CD4-positive, alpha-beta T cell treated with Interleukin-17A for 4 hours (primary cell): ENCODE measurements at regions not wholly inside any gene's neighbourhood (a gene's known extent, or its start where the extent isn't known, plus 50 kb on each side); places are given as distances from the start of the nearest gene placed in this dataset.
"Not testable (repeated sequence)": the region's sequence is repeated elsewhere in the genome, so short reads cannot be mapped to it uniquely, and the experiment has no call there.

Experiments used
- DNase-seq: peaks from one replicate; pipeline ENCODE4 v3.0.0-alpha.2; 2020; ENCODE audit warnings: mixed read lengths

DNA sequence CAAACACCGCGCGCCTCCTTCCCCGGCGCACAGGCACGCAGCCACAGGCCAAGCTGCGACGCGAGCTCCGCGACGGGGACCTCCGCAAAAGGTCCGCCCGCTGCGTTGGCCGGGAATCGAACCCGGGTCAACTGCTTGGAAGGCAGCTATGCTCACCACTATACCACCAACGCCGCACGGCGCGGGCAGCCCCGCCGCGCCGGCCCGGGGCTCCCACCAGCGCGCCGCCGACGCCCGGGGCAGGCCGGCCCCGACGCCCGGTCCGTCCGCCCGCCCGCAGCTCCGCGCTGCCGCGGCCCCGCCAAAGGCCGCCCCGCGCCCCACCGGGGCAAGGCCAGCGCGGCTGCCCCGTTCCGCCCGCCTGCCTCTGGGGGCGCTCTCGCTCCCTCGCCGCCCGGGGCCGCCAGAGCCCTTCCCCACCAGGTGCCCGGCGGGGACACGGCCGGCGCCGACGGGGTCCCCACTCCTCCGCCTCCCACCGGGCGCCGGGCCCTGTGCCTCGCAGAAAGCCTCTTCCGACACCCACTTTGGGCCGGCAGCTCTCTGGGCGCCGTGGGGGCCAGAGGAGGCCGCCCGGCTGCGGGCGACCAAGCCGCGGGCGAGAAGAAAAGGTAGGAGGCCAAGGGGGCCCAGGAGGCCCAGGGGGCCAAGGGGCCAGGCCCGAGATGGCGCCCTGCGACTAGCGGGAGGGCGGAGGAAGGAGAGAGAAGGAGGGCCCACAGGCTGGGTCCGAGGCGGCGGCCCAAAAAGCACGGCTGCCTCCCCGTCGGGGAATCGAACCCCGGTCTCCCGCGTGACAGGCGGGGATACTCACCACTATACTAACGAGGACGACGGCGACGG is 50.2 kb upstream of the FCGR2A start:
- not testable (repeated sequence) for DNase-seq

DNA sequence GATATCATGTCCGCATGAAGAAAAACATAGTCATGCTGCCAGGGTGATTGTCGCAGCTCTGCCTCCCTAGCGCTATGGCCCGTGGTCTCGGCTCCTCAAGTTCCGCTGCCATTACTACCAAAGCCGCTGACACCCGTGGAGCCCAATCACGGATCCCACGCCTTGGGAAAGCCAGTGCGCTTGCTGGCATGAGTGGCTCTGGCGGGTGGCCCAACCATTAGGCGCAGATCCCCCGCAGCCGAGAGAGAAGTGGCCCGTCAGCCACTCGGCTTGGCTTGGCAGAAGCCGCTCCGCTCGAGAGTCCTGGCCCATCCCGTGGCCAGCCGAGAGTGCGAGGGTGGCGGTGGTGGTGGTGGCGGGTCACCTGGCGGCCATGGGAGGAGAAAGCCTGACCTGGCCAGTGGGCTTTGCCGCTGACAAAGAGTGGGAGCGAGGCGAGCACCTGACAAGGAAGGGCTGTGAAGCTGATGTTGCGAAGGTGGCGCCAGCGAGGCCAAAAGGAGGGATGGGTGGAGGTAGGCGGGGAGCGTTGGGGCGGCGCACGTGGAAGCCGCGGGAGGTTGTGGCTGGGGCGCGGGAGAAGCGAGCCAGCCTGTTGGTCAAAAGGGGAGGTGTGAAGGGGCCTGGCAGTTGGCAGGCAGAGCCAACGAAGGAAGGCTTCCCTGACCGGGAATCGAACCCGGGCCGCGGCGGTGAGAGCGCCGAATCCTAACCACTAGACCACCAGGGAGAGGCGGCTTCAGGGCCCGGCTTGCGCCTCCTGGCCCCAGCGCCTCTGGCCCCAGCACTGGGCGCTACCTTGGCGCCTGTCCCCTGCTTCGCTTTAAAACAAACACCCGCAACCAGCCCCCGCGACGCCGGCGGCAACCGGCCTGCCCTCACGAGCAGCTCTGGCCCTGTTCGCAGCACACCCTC is 51.0 kb upstream of the FCGR2A start:
- DNase-seq = not testable (repeated sequence)

DNA sequence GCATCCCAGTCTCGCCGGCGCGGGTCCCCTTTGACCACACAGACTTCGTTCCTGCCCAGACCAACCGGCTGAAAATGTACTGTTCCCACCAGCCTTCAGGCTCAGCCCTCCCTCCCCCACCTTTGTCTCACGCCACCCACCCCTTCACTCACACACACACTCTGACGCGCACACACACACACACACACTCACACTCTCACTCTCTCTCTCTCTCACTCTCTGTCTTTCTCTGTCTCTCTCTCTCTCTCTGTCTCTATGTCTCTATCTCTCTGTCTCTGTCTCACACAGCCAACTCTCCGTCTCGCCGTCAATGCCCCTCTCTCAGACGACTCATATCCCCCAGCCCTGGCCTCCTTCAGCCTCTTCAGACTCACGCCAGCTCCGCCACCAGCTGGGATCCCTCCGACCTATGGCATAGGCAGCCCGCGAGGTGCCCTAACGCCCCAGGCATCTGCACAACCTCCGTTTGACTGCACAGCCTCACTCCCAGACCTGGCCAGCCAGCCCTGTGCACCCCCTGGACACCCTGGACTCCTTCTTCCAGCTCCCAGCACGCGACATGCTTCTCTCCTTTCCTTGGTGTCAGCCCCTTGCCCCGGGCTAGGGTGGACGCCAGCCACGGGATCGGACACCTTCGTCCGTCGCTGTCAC is 53.4 kb upstream of the FCGR2A start:
- not testable (repeated sequence) for DNase-seq

DNA sequence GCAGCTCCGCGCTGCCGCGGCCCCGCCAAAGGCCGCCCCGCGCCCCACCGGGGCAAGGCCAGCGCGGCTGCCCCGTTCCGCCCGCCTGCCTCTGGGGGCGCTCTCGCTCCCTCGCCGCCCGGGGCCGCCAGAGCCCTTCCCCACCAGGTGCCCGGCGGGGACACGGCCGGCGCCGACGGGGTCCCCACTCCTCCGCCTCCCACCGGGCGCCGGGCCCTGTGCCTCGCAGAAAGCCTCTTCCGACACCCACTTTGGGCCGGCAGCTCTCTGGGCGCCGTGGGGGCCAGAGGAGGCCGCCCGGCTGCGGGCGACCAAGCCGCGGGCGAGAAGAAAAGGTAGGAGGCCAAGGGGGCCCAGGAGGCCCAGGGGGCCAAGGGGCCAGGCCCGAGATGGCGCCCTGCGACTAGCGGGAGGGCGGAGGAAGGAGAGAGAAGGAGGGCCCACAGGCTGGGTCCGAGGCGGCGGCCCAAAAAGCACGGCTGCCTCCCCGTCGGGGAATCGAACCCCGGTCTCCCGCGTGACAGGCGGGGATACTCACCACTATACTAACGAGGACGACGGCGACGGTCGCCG is 57.4 kb upstream of the FCGR2A start:
- not testable (repeated sequence) for DNase-seq

DNA sequence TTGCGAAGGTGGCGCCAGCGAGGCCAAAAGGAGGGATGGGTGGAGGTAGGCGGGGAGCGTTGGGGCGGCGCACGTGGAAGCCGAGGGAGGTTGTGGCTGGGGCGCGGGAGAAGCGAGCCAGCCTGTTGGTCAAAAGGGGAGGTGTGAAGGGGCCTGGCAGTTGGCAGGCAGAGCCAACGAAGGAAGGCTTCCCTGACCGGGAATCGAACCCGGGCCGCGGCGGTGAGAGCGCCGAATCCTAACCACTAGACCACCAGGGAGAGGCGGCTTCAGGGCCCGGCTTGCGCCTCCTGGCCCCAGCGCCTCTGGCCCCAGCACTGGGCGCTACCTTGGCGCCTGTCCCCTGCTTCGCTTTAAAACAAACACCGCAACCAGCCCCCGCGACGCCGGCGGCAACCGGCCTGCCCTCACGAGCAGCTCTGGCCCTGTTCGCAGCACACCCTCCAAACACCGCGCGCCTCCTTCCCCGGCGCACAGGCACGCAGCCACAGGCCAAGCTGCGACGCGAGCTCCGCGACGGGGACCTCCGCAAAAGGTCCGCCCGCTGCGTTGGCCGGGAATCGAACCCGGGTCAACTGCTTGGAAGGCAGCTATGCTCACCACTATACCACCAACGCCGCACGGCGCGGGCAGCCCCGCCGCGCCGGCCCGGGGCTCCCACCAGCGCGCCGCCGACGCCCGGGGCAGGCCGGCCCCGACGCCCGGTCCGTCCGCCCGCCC is 58.1 kb upstream of the FCGR2A start:
- not testable (repeated sequence) for DNase-seq

DNA sequence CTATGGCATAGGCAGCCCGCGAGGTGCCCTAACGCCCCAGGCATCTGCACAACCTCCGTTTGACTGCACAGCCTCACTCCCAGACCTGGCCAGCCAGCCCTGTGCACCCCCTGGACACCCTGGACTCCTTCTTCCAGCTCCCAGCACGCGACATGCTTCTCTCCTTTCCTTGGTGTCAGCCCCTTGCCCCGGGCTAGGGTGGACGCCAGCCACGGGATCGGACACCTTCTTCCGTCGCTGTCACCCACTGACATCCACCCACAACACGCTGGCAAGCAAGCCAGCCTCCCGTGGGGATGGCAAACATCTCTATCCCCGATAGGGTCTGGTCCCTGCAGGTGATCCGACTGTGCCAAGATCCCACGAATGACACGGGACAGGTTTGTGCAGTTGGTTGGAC is 60.5 kb upstream of the FCGR2A start:
- DNase-seq = not testable (repeated sequence)

DNA sequence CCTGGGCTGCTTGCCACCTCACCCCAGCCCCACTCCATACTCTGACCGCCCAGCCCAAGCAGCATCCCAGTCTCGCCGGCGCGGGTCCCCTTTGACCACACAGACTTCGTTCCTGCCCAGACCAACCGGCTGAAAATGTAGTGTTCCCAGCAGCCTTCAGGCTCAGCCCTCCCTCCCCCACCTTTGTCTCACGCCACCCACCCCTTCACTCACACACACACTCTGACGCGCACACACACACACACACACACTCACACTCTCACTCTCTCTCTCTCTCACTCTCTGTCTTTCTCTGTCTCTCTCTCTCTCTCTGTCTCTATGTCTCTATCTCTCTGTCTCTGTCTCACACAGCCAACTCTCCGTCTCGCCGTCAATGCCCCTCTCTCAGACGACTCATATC is 61.0 kb upstream of the FCGR2A start:
- DNase-seq = not testable (repeated sequence)

DNA sequence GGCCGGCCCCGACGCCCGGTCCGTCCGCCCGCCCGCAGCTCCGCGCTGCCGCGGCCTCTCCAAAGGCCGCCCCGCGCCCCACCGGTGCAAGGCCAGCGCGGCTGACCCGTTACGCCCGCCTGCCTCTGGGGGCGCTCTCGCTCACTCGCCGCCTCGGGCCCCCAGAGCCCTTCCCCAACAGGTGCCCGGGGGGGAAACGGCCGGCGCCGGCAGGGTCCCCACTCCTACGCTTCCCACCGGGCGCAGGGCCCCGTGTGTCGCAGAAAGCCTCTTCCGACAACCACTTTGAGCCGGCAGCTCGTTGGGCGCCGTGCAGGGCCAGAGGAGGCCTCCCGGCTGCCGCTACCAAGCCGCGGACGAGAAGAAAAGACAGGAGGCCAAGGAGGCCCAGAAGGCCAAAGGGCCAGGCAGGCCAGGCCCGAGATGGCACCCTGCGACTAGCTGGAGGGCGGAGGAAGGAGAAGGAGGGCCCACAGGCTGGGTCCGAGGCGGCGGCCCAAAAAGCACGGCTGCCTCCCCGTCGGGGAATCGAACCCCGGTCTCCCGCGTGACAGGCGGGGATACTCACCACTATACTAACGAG is 64.9 kb upstream of the FCGR2A start:
- DNase-seq = peak; percentile 67

DNA sequence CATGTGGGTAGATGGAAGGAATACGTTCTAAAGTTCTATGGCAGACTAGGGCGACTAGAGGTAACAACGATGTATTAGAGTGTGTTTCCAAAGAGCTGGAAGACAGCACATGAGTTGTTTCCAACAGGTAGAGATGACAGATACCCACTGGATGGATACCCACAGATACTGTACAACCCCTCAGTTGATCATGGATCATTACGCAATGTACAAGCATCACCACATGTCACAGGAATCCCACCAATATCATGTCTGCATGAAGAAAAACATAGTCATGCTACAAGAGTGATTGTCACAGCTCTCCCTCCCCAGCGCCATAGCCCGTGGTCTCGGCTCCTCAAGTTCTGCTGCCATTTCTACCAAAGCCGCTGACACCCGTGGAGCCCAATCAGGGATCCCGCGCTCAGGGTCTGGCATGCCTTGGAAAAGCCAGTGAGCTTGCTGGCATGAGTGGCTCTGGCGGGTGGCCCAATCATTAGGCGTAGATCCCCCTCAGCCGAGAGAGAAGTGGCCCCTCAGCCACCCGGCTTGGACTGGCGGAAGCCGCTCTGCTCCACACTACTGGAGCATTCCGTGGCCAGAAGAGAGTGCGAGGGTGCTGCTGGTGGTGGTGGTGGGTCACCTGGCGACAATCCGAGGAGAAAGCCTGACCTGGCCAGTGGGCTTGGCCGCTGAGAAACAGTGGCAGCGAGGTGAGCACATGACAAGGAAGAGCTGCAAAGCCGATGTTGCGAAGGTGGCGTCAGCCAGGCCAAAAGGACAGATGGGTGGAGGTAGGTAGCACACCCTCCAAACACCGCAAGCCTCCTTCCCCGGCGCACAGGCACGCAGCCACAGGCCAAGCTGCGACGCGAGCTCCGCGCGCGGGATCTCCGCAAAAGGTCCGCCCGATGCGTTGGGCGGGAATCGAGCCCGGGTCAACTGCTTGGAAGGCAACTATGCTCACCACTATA is 65.7 kb upstream of the FCGR2A start:
- DNase-seq = peak; percentile 7

DNA sequence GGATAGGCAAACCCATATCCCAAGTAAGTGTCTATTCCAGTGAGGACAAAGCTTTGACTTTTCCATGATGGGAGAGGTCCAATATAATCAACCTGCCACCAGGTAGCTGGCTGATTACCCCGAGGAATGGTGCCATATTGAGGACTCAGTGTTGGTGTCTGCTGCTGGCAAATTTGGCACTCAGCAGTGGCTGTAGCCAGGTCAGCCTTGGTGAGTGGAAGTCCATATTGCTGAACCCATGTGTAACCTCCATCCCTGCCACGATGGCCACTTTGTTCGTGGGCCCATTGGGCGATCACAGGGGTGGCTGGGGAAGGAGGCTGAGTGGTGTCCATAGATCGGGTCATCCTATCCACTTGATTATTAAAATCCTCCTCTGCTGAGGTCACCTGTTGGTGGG is 65.5 kb upstream of the CFAP126 start:
- DNase-seq = not testable (repeated sequence)

DNA sequence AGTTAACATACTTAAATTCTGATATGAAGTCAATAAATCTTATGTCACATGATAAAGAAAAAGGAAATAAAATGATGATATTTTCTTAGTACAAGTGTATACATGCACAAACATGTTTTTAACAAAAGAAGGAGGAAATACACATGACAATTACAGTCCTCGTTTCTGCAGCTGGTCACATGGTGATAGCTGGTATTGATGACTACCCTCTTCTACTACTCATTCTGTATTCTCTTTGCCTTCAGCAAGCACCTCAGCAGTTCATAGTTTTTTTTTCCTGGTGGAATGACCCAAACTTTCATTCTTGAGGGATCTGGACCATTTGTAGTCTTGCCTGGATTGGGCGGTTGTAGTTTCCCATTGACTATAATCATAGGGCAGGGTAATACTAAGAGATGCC is 64.4 kb upstream of the CFAP126 start:
- no peak for DNase-seq

DNA sequence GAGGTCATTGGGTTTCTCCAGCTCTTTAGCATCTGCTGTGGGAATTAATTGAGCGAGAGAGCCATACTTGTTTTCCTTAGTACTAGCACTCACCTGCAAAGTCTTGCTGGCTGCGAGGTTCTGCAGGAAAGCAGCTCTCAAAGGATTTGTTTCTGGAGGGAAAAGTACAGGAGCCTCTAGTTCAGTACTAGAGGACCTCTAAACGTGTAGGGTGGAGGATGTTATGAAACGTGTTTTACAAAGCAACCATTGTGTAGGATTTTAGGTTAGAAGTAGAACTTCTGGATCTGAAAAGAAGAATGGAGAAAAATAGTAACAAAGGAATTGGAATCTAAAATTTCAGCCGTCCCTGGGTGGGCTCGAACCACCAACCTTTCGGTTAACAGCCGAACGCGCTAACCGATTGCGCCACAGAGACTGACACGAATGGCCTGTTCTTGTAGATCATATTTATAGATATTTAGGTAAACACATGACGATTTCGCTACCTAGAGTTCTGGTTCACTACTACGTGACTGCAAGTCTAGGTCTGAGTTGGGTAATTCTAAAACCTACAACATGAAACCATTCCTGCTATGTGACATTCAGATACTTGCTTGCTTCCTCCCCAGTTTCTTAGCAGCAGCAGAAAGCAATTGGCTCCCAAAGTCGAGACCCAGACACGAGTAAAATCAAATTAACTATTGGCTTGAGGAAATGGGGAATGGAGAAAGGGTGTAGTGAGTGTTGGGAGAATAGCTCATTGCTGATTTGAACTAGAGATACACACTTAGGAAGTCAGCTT is 60.2 kb upstream of the CFAP126 start:
- DNase-seq = peak; percentile 19

DNA sequence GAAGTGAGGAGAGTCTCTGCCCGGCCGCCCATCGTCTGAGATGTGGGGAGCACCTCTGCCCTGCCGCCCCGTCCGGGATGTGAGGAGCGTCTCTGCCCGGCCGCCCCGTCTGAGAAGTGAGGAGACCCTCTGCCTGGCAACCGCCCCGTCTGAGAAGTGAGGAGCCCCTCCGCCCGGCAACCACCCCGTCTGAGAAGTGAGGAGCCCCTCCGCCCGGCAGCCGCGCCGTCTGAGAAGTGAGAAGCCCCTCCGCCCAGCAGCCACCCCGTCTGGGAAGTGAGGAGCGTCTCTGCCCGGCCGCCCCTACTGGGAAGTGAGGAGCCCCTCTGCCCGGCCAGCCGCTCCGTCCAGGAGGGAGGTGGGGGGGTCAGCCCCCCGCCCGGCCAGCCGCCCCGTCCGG is 55.2 kb upstream of the CFAP126 start:
- DNase-seq = not testable (repeated sequence)

DNA sequence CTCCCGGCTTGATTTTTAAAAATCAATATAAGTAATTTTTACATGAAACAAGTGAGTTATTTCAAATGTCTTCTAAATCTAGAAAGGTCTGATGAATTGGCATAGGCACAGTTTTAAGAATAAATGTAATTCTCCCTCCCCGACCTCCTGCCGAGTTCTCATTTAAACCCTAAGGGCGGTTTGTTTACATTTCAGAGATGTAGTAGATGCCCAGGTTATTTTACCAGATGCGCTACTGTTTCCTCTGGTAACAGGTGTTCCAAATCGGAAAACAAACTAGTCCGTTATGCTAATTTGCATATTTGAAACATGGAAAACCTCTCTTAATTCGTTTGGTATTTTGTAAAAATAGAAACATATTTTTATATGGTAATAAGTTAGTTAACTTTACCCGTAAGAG is 53.8 kb upstream of the CFAP126 start:
- no peak for DNase-seq

DNA sequence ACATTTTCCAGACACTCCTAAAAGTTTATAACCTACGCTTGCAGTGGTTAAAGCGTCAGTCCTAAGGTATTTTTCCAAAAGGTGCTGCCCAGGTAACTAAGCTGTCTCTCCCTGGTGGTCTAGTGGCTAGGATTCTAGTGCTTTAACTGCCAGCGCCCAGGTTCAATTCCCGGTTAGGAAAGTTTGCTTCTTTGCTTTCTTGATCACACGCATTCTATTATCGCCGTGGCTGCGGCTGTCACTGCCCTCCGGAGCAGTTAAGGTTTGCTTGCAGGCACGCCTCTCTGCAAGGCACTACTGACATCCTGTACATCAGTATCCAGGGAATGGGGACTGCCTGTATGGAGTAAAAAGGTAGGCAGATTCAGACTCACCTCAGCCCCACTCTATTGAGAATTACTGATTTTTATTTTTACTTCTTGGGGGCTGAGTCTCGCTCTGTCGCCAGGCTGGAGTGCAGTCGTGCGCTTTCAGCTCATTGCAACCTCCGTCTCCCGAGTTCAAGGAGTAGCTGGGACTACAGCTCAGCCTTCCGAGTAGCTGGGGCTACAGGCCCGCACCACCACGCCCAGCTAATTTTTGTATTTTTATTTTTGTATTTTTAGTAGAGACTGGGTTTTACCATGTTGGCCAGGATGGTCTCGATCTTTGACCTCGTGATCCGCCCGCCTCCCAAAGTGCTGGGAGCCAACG is 53.2 kb upstream of the CFAP126 start:
- DNase-seq = no peak

DNA sequence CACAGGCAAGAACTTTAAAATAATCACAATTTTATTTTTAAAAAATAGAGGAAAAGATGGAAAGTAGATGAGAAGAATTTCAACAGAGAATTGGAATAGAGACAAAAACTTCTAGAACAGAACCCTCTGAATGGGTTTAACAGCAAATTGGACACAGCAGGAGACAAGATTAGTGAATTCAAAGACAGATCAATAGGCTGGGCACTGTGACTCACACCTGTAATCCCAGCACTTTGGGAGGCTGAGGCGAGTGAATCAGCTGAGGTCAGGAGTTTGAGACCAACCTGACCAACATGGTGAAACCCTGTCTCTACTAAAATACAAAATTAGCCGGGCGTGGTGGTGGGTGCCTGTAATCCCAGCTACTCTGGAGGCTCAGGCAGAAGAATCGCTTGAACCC is 49.9 kb upstream of the CFAP126 start:
- DNase-seq = not testable (repeated sequence)
